WTC11 (cell line): ENCODE measurements at regions not wholly inside any gene's neighbourhood (a gene's known extent, or its start where the extent isn't known, plus 50 kb on each side); places are given as distances from the start of the nearest gene placed in this dataset.

Source experiments
- ATAC-seq: fragments of 200-7000 bp; cut with Tn5 transposase; 2 replicates; pipeline ENCODE4 v1.10.0; 2021; ENCODE audit warnings: mild to moderate bottlenecking, moderate library complexity
- CTCF ChIA-PET: fragments of 300-600 bp; sonication (Branson Sonifier 250); formaldehyde crosslinking; loops from one replicate; lab custom pipeline; 2021; ENCODE audit warnings: antibody characterized with exemption; lab: Charles Lee
- POLR2A ChIA-PET: fragments of 350-600 bp; sonication (Branson Sonifier 250); formaldehyde crosslinking; loops from one replicate; lab custom pipeline; 2021; ENCODE audit warnings: antibody characterized with exemption; lab: Charles Lee
- DNase-seq: peaks from one replicate; pipeline ENCODE4 v3.0.0; 2021; ENCODE audit warnings: low spot score
- H3K27ac Mint-ChIP-seq: 2 replicates; pipeline ENCODE4 v1.8.0; 2021; ENCODE audit warnings: mixed read lengths
- H3K27me3 Mint-ChIP-seq: 2 replicates; pipeline ENCODE4 v1.8.0; 2021; ENCODE audit warnings: low read depth, mild to moderate bottlenecking, moderate library complexity, mixed read lengths
- H3K36me3 Mint-ChIP-seq: 2 replicates; pipeline ENCODE4 v1.8.0; 2021; ENCODE audit warnings: mixed read lengths
- H3K4me1 Mint-ChIP-seq: 2 replicates; pipeline ENCODE4 v1.8.0; 2022; ENCODE audit warnings: mixed read lengths
- H3K4me3 Mint-ChIP-seq: 2 replicates; pipeline ENCODE4 v1.8.0; 2021; ENCODE audit warnings: mild to moderate bottlenecking, moderate library complexity, mixed read lengths
- H3K9me3 Mint-ChIP-seq: 2 replicates; pipeline ENCODE4 v1.8.0; 2021; ENCODE audit warnings: mixed read lengths
- CREM ChIP-seq: sonication (generic); formaldehyde crosslinking; IDR thresholded peaks from 2 replicates; pipeline ENCODE4 v1.8.1; 2022; ENCODE audit warnings: mild to moderate bottlenecking, missing genetic modification reagents, moderate library complexity
- ESRRA ChIP-seq: sonication (generic); formaldehyde crosslinking; IDR thresholded peaks from 2 replicates; pipeline ENCODE4 v1.8.1; 2022; ENCODE audit warnings: mild to moderate bottlenecking, missing genetic modification reagents, borderline replicate concordance
- FOXJ3 ChIP-seq: sonication (generic); formaldehyde crosslinking; IDR thresholded peaks from 2 replicates; pipeline ENCODE4 v1.9.0; 2021; ENCODE audit warnings: missing genetic modification reagents, mild to moderate bottlenecking, borderline replicate concordance
- FOXP1 ChIP-seq: sonication (generic); formaldehyde crosslinking; IDR thresholded peaks from 2 replicates; pipeline ENCODE4 v1.8.0; 2022; ENCODE audit warnings: missing genetic modification reagents, mild to moderate bottlenecking, moderate library complexity, borderline replicate concordance
- GRHL2 ChIP-seq: fragments of 250-450 bp; sonication (Bioruptor Pico); IDR thresholded peaks from 2 replicates; pipeline ENCODE4 v1.8.0; 2022; ENCODE audit warnings: mild to moderate bottlenecking, moderate library complexity; ENCODE audit not compliant: insufficient replicate concordance, severe bottlenecking
- GTF2I ChIP-seq: fragments of 250-450 bp; sonication (Bioruptor Pico); conservative IDR thresholded peaks from 2 replicates; pipeline ENCODE4 v1.4.0; 2021; ENCODE audit warnings: mild to moderate bottlenecking
- HMGA2 ChIP-seq: fragments of 250-450 bp; sonication (Bioruptor Pico); IDR thresholded peaks from 2 replicates; pipeline ENCODE4 v1.4.0; 2021; ENCODE audit warnings: mild to moderate bottlenecking, moderate library complexity
- JAZF1 ChIP-seq: fragments of 250-450 bp; sonication (Bioruptor Pico); IDR thresholded peaks from 2 replicates; pipeline ENCODE4 v1.9.0; 2021; ENCODE audit warnings: moderate library complexity, mild to moderate bottlenecking, inconsistent platforms
- MXD4 ChIP-seq: fragments of 250-450 bp; sonication (Bioruptor Pico); IDR thresholded peaks from 2 replicates; pipeline ENCODE4 v1.8.0; 2021; ENCODE audit warnings: mild to moderate bottlenecking, moderate library complexity, borderline replicate concordance
- NFATC4 ChIP-seq: fragments of 250-450 bp; sonication (Bioruptor Pico); IDR thresholded peaks from 2 replicates; pipeline ENCODE4 v1.9.0; 2021; ENCODE audit warnings: mild to moderate bottlenecking
- NFE2L1 ChIP-seq: sonication (generic); formaldehyde crosslinking; IDR thresholded peaks from 2 replicates; pipeline ENCODE4 v1.8.1; 2023; ENCODE audit warnings: missing genetic modification reagents
- NFYB ChIP-seq: sonication (generic); formaldehyde crosslinking; conservative IDR thresholded peaks from 2 replicates; pipeline ENCODE4 v1.8.0; 2022; ENCODE audit warnings: low read depth, missing genetic modification reagents
- NR1H2 ChIP-seq: sonication (generic); formaldehyde crosslinking; IDR thresholded peaks from 2 replicates; pipeline ENCODE4 v1.9.0; 2021; ENCODE audit warnings: mild to moderate bottlenecking, moderate library complexity, missing genetic modification reagents
- NR3C1 ChIP-seq: sonication (generic); formaldehyde crosslinking; conservative IDR thresholded peaks from 2 replicates; pipeline ENCODE4 v1.8.1; 2023; ENCODE audit warnings: low read depth, mild to moderate bottlenecking, missing genetic modification reagents
- SMAD3 ChIP-seq: sonication (generic); formaldehyde crosslinking; IDR thresholded peaks from 2 replicates; pipeline ENCODE4 v1.8.0; 2022; ENCODE audit warnings: missing genetic modification reagents, mild to moderate bottlenecking, borderline replicate concordance
- SMAD4 ChIP-seq: sonication (generic); formaldehyde crosslinking; IDR thresholded peaks from 2 replicates; pipeline ENCODE4 v1.8.0; 2022; ENCODE audit warnings: mild to moderate bottlenecking, missing genetic modification reagents
- SOX15 ChIP-seq: fragments of 250-450 bp; sonication (Bioruptor Pico); IDR thresholded peaks from 2 replicates; pipeline ENCODE4 v1.9.0; 2021; ENCODE audit warnings: mild to moderate bottlenecking
- TCF7 ChIP-seq: sonication (generic); formaldehyde crosslinking; IDR thresholded peaks from 2 replicates; pipeline ENCODE4 v1.8.0; 2022; ENCODE audit warnings: mild to moderate bottlenecking, low read depth, missing genetic modification reagents, moderate library complexity
- ZBTB21 ChIP-seq: sonication (generic); formaldehyde crosslinking; IDR thresholded peaks from 2 replicates; pipeline ENCODE4 v1.8.1; 2023; ENCODE audit warnings: mild to moderate bottlenecking, missing genetic modification reagents, borderline replicate concordance
- ZNF317 ChIP-seq: sonication (generic); formaldehyde crosslinking; IDR thresholded peaks from 2 replicates; pipeline ENCODE4 v1.8.1; 2023; ENCODE audit warnings: low read depth, mild to moderate bottlenecking, moderate library complexity, missing genetic modification reagents, borderline replicate concordance
- ZNF423 ChIP-seq: fragments of 250-450 bp; sonication (Bioruptor Pico); IDR thresholded peaks from 2 replicates; pipeline ENCODE4 v2.1.2; 2022; ENCODE audit warnings: mild to moderate bottlenecking, moderate library complexity
- TF ChIP-seq, protein P1 (sequence below): sonication (generic); formaldehyde crosslinking; IDR thresholded peaks from 2 replicates; pipeline ENCODE4 v1.8.0; 2022; ENCODE audit warnings: missing genetic modification reagents
- TF ChIP-seq, protein P2 (sequence below): sonication (generic); formaldehyde crosslinking; IDR thresholded peaks from 2 replicates; pipeline ENCODE4 v1.8.1; 2023; ENCODE audit warnings: mild to moderate bottlenecking, missing genetic modification reagents
- TF ChIP-seq, protein P3 (sequence below): sonication (generic); formaldehyde crosslinking; IDR thresholded peaks from 2 replicates; pipeline ENCODE4 v1.8.1; 2022; ENCODE audit warnings: mild to moderate bottlenecking, missing genetic modification reagents, moderate library complexity, borderline replicate concordance
- TF ChIP-seq, protein P4 (sequence below): sonication (generic); formaldehyde crosslinking; IDR thresholded peaks from 2 replicates; pipeline ENCODE4 v1.8.1; 2022; ENCODE audit warnings: low read depth, mild to moderate bottlenecking, moderate library complexity, missing genetic modification reagents, borderline replicate concordance

DNA sequence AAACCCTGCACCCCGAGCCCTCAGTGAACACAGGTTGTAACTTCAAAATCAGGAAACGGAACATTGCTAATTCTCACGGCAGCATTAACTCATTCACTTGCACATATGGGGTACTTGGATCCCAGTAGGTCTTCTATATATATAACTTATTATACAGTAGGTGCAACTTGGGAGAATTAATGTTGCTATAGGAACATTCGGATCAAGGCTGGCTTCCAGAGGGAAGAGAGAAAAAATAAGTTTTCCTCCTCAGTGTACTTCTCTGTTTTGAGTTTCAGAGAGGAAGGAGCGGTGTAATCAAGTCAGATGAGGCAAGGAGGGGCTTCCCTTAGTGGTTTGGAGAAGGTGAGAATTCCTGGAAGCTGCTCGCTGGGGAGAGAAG is 90.9 kb upstream of the ZNF507 start:
- TF ChIP-seq MXD4 (no peak), NFE2L1 (CRISPR knock-in tag) (no peak), CREM (CRISPR knock-in tag) (no peak), SOX15 (CRISPR knock-in tag) (no peak), FOXP1 (no peak), NR3C1 (CRISPR knock-in tag) (no peak), GTF2I (CRISPR knock-in tag) (no peak), SMAD3 (CRISPR knock-in tag) (no peak), ZBTB21 (CRISPR knock-in tag) (no peak), SMAD4 (CRISPR knock-in tag) (no peak), NFYB (no peak), HMGA2 (CRISPR knock-in tag) (no peak)
- TF ChIP-seq, protein P1, sequence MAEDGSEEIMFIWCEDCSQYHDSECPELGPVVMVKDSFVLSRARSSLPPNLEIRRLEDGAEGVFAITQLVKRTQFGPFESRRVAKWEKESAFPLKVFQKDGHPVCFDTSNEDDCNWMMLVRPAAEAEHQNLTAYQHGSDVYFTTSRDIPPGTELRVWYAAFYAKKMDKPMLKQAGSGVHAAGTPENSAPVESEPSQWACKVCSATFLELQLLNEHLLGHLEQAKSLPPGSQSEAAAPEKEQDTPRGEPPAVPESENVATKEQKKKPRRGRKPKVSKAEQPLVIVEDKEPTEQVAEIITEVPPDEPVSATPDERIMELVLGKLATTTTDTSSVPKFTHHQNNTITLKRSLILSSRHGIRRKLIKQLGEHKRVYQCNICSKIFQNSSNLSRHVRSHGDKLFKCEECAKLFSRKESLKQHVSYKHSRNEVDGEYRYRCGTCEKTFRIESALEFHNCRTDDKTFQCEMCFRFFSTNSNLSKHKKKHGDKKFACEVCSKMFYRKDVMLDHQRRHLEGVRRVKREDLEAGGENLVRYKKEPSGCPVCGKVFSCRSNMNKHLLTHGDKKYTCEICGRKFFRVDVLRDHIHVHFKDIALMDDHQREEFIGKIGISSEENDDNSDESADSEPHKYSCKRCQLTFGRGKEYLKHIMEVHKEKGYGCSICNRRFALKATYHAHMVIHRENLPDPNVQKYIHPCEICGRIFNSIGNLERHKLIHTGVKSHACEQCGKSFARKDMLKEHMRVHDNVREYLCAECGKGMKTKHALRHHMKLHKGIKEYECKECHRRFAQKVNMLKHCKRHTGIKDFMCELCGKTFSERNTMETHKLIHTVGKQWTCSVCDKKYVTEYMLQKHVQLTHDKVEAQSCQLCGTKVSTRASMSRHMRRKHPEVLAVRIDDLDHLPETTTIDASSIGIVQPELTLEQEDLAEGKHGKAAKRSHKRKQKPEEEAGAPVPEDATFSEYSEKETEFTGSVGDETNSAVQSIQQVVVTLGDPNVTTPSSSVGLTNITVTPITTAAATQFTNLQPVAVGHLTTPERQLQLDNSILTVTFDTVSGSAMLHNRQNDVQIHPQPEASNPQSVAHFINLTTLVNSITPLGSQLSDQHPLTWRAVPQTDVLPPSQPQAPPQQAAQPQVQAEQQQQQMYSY (CRISPR knock-in tag) = no peak
- DNase-seq (no peak), ATAC-seq (no peak)
- H3K27me3 Mint-ChIP-seq = no peaks in the 10 kb centered on the region
- H3K4me3 Mint-ChIP-seq = no peak overlapping the region
- ChIA-PET CTCF (no interaction called here), POLR2A (no interaction called here)
- H3K9me3 Mint-ChIP-seq = peaks cover 3% of the 10 kb centered on the region
- no peaks in the 10 kb centered on the region for H3K36me3 Mint-ChIP-seq
- H3K4me1 Mint-ChIP-seq = no peaks in the 10 kb centered on the region
- H3K27ac Mint-ChIP-seq = no peak overlapping the region

DNA sequence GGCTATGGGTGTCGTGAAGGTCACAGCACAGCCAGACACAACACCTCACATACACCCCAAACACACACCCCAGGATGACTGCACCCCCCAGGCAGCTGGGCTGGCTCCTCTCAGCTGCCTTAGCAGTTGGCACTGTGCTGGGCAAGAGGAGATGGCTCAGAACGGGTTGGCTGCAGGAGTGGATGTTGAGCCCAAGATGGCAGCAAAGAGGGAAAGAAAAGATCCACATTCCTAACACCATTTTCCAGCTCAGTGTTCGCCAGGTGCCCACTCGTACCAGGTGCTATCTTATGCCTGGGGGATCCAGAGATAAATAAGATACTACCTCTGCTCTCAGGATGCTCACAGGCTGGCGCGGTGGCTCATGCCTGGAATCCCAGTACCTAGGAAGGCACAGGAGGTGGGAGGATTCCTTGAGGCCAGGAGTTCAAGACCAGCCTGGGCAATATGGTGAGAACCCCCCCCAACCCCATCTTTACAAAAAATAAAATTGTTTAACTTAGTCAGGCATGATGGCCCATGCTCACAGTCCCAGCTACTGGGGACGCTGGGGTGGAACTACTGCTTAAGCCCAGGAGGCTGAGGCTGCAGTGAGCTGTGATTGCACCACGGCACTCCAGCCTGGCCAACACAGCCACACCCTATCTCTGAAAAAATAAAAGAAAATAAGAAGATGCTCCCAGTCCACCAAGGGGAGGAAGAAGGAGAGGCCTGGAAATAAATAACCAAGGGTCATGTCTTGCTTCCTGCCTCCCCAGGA is 89.7 kb upstream of the ZNF507 start:
- ATAC-seq (no peak), DNase-seq (no peak)
- no peak for TF ChIP-seq TCF7
- TF ChIP-seq, protein P2, sequence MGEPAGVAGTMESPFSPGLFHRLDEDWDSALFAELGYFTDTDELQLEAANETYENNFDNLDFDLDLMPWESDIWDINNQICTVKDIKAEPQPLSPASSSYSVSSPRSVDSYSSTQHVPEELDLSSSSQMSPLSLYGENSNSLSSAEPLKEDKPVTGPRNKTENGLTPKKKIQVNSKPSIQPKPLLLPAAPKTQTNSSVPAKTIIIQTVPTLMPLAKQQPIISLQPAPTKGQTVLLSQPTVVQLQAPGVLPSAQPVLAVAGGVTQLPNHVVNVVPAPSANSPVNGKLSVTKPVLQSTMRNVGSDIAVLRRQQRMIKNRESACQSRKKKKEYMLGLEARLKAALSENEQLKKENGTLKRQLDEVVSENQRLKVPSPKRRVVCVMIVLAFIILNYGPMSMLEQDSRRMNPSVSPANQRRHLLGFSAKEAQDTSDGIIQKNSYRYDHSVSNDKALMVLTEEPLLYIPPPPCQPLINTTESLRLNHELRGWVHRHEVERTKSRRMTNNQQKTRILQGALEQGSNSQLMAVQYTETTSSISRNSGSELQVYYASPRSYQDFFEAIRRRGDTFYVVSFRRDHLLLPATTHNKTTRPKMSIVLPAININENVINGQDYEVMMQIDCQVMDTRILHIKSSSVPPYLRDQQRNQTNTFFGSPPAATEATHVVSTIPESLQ (CRISPR knock-in tag) = no peak
- TF ChIP-seq NR1H2 (CRISPR knock-in tag) = no peak
- no peak for TF ChIP-seq ZNF317 (CRISPR knock-in tag)
- TF ChIP-seq NFATC4 (CRISPR knock-in tag) = no peak
- TF ChIP-seq ESRRA (CRISPR knock-in tag) = no peak
- TF ChIP-seq FOXJ3 = no peak
- TF ChIP-seq, protein P3, sequence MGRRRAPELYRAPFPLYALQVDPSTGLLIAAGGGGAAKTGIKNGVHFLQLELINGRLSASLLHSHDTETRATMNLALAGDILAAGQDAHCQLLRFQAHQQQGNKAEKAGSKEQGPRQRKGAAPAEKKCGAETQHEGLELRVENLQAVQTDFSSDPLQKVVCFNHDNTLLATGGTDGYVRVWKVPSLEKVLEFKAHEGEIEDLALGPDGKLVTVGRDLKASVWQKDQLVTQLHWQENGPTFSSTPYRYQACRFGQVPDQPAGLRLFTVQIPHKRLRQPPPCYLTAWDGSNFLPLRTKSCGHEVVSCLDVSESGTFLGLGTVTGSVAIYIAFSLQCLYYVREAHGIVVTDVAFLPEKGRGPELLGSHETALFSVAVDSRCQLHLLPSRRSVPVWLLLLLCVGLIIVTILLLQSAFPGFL (CRISPR knock-in tag) = no peak
- TF ChIP-seq HMGA2 (CRISPR knock-in tag) = no peak
- no peak for TF ChIP-seq GRHL2 (CRISPR knock-in tag)
- TF ChIP-seq SMAD4 (CRISPR knock-in tag) = no peak
- TF ChIP-seq ZNF423 (CRISPR knock-in tag) = no peak
- TF ChIP-seq, protein P4, sequence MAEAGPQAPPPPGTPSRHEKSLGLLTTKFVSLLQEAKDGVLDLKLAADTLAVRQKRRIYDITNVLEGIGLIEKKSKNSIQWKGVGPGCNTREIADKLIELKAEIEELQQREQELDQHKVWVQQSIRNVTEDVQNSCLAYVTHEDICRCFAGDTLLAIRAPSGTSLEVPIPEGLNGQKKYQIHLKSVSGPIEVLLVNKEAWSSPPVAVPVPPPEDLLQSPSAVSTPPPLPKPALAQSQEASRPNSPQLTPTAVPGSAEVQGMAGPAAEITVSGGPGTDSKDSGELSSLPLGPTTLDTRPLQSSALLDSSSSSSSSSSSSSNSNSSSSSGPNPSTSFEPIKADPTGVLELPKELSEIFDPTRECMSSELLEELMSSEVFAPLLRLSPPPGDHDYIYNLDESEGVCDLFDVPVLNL (CRISPR knock-in tag) = no peak
- no peak for TF ChIP-seq GTF2I (CRISPR knock-in tag)
- TF ChIP-seq JAZF1 = no peak
- H3K4me1 Mint-ChIP-seq = no peaks in the 10 kb centered on the region
- CTCF ChIA-PET = interaction anchor here (1.9 kb wide), 1 partner anchor 31 kb away, joined by 5 read pairs; no protein-coding TSS in a partner anchor
- H3K36me3 Mint-ChIP-seq = 0 out of 2 replicates have a peak, but pooled peaks cover 5% of the 10 kb centered on the region
- no peak overlapping the region for H3K27ac Mint-ChIP-seq
- H3K4me3 Mint-ChIP-seq = no peak overlapping the region
- H3K27me3 Mint-ChIP-seq = no peaks in the 10 kb centered on the region
- POLR2A ChIA-PET = interaction anchor here (0.5 kb wide), 1 partner anchor 1372 kb away, joined by 4 read pairs; no protein-coding TSS in a partner anchor
- peaks cover 12% of the 10 kb centered on the region for H3K9me3 Mint-ChIP-seq
